GM19463 (cell line): ENCODE measurements at regions not wholly inside any gene's neighbourhood (a gene's known extent, or its start where the extent isn't known, plus 50 kb on each side); places are given as distances from the start of the nearest gene placed in this dataset.
"Not testable (repeated sequence)": the region's sequence is repeated elsewhere in the genome, so short reads cannot be mapped to it uniquely, and the experiment has no call there.

ENCODE experiments used
- ATAC-seq: cut with Tn5 transposase; IDR thresholded peaks from one replicate; pipeline ENCODE4 v1.9.1; 2021; ENCODE audit warnings: mild to moderate bottlenecking, moderate library complexity; ENCODE audit not compliant: unreplicated experiment

GRCh38 chr6:170199716-170200115 lies 91.2 kb downstream of the DLL1 start:
- ATAC-seq: no peak

GRCh38 chr6:170198298-170198697 lies 92.6 kb downstream of the DLL1 start:
- ATAC-seq: no peak

- no peak for ATAC-seq
These were observed 97.5 kb downstream of the DLL1 start for GRCh38 chr6:170193326-170193821.

- ATAC-seq: no peak
These were observed 98.0 kb downstream of the DLL1 start for GRCh38 chr6:170192905-170193304.

- ATAC-seq: not testable (repeated sequence)
These were observed 98.8 kb downstream of the DLL1 start for GRCh38 chr6:170192101-170192500.

- ATAC-seq: no peak
These were observed 100.8 kb downstream of the DLL1 start for GRCh38 chr6:170190046-170190445.

GRCh38 chr6:170189236-170189635 lies 101.6 kb downstream of the DLL1 start:
- no peak for ATAC-seq

GRCh38 chr6:170188571-170189001 lies 102.3 kb downstream of the DLL1 start:
- no peak for ATAC-seq

- ATAC-seq: no peak
These were observed 103.0 kb downstream of the DLL1 start for GRCh38 chr6:170187669-170188566.

GRCh38 chr6:170186941-170187668 lies 103.8 kb downstream of the DLL1 start:
- no peak for ATAC-seq

GRCh38 chr6:170186006-170186935 lies 104.6 kb downstream of the DLL1 start:
- ATAC-seq: no peak

- no peak for ATAC-seq
These were observed 105.5 kb downstream of the DLL1 start for GRCh38 chr6:170185175-170185978.

- ATAC-seq: no peak
These were observed 106.6 kb downstream of the DLL1 start for GRCh38 chr6:170184316-170184715.

- no peak for ATAC-seq
These were observed 107.4 kb downstream of the DLL1 start for GRCh38 chr6:170183521-170183920.

GRCh38 chr6:170182781-170183120 lies 108.1 kb downstream of the DLL1 start:
- no peak for ATAC-seq

- ATAC-seq: no peak
These were observed 108.6 kb downstream of the DLL1 start for GRCh38 chr6:170182093-170182780.

GRCh38 chr6:170181338-170181690 lies 109.6 kb downstream of the DLL1 start:
- no peak for ATAC-seq

GRCh38 chr6:170180671-170181337 lies 110.1 kb downstream of the DLL1 start:
- ATAC-seq: no peak
